T-cell (primary cell): ENCODE measurements at regions not wholly inside any gene's neighbourhood (a gene's known extent, or its start where the extent isn't known, plus 50 kb on each side); places are given as distances from the start of the nearest gene placed in this dataset.
"Not testable (repeated sequence)": the region's sequence is repeated elsewhere in the genome, so short reads cannot be mapped to it uniquely, and the experiment has no call there.

Source experiments
- ATAC-seq, 4 experiments: fragments of 200-7000 bp in 3 of 4; fragments of 150-1000 bp in 1 of 4; cut with Tn5 transposase; replicated peaks in 1 of 4; 1 replicate in 3 of 4; 2 replicates in 1 of 4; pipeline ENCODE4 v1.10.0; 2021; ENCODE audit warnings: moderate library complexity in 3 of 4, mild to moderate bottlenecking in 2 of 4, moderate number of reproducible peaks in 1 of 4
- CTCF ChIA-PET, 2 donors: fragments of 300-600 bp; sonication (Branson Sonifier 250); formaldehyde crosslinking; loops; one replicate each; lab custom pipeline; 2022; ENCODE audit warnings: antibody characterized with exemption in 2 of 2; lab: Charles Lee
- POLR2A ChIA-PET, 2 donors: fragments of 300-600 bp; sonication (Branson Sonifier 250); formaldehyde crosslinking; loops; one replicate each; lab custom pipeline; 2022; ENCODE audit warnings: antibody characterized with exemption in 2 of 2; lab: Charles Lee
- DNase-seq, 35 experiments: peaks; one replicate each; pipeline versions ENCODE4 v3.0.0 to v3.0.0-alpha.2; 2013 to 2023
- H3K27ac ChIP-seq: one replicate; pipeline ENCODE4 v1.5.1; 2013; ENCODE audit warnings: low read length
- H3K27me3 ChIP-seq, 2 experiments: replicated peaks in 1 of 2; 1 replicate in 1 of 2; 2 replicates in 1 of 2; pipeline versions ENCODE4 v1.6.1 to v1.7.0; 2013; ENCODE audit warnings: low read length in 1 of 2, mixed read lengths in 1 of 2; ENCODE audit not compliant: control insufficient read depth in 2 of 2, insufficient read depth in 2 of 2; ENCODE audit errors: extremely low read depth in 1 of 2
- H3K36me3 ChIP-seq, 2 donors: 1 replicate in 1 of 2; 2 replicates in 1 of 2; pipeline versions ENCODE4 v1.6.1 to v1.7.0; 2013; ENCODE audit warnings: low read length in 1 of 2; ENCODE audit not compliant: control insufficient read depth in 2 of 2, insufficient read depth in 1 of 2; ENCODE audit errors: extremely low read depth in 1 of 2
- H3K4me1 ChIP-seq, 2 experiments: 1 replicate in 1 of 2; 2 replicates in 1 of 2; pipeline versions ENCODE4 v1.6.1 to v1.7.0; 2013; ENCODE audit warnings: low read length in 2 of 2, mixed read lengths in 1 of 2; ENCODE audit not compliant: insufficient read depth in 2 of 2, control insufficient read depth in 1 of 2; ENCODE audit errors: extremely low read depth in 1 of 2
- H3K4me3 ChIP-seq, 2 donors: 1 replicate in 1 of 2; 2 replicates in 1 of 2; pipeline versions ENCODE4 v1.5.1 to v1.7.0; 2013; ENCODE audit warnings: mild to moderate bottlenecking in 2 of 2, low read length in 1 of 2, moderate library complexity in 1 of 2; ENCODE audit not compliant: control insufficient read depth in 1 of 2; ENCODE audit errors: extremely low read depth in 1 of 2
- H3K9me3 ChIP-seq: 2 replicates; pipeline ENCODE4 v1.7.0; 2013
- H3K27ac Mint-ChIP-seq, 2 donors: one replicate each; pipeline ENCODE4 v1.8.0; 2020 to 2021; ENCODE audit warnings: mild to moderate bottlenecking in 2 of 2, mixed read lengths in 2 of 2
- H3K27me3 Mint-ChIP-seq, 2 donors: one replicate each; pipeline ENCODE4 v1.8.0; 2021 to 2022; ENCODE audit warnings: mixed read lengths in 2 of 2
- H3K36me3 Mint-ChIP-seq: one replicate; pipeline ENCODE4 v1.8.0; 2021; ENCODE audit warnings: mixed read lengths
- H3K4me1 Mint-ChIP-seq, 3 donors: one replicate each; pipeline ENCODE4 v1.8.0; 2020 to 2022; ENCODE audit warnings: mixed read lengths in 3 of 3, mild to moderate bottlenecking in 1 of 3
- H3K4me3 Mint-ChIP-seq, 3 donors: one replicate each; pipeline ENCODE4 v1.8.0; 2020 to 2022; ENCODE audit warnings: mild to moderate bottlenecking in 3 of 3, mixed read lengths in 3 of 3, moderate library complexity in 3 of 3
- H3K9me3 Mint-ChIP-seq, 3 donors: one replicate each; pipeline ENCODE4 v1.8.0; 2020 to 2022; ENCODE audit warnings: mixed read lengths in 3 of 3
- WGBS: methylation state at CpG from one replicate; pipeline ENCODE4 v1.1.5; 2013; ENCODE audit warnings: missing lambda C conversion rate; ENCODE audit not compliant: insufficient coverage; 5-methylcytosine and 5-hydroxymethylcytosine counted together

GRCh38 chr1:149378462-149378861 lies 96.4 kb upstream of the NBPF19 start:
- H3K4me1 Mint-ChIP-seq, H3K9me3 ChIP-seq, DNase-seq, CTCF ChIA-PET, ATAC-seq, H3K27me3 Mint-ChIP-seq, H3K9me3 Mint-ChIP-seq, H3K4me3 Mint-ChIP-seq, H3K27ac ChIP-seq, H3K4me3 ChIP-seq, POLR2A ChIA-PET, H3K27ac Mint-ChIP-seq, H3K36me3 Mint-ChIP-seq, H3K36me3 ChIP-seq, H3K27me3 ChIP-seq, H3K4me1 ChIP-seq: not testable (repeated sequence)
- WGBS: no CpG with 5 or more reads among the region's 3 CpGs

DNA sequence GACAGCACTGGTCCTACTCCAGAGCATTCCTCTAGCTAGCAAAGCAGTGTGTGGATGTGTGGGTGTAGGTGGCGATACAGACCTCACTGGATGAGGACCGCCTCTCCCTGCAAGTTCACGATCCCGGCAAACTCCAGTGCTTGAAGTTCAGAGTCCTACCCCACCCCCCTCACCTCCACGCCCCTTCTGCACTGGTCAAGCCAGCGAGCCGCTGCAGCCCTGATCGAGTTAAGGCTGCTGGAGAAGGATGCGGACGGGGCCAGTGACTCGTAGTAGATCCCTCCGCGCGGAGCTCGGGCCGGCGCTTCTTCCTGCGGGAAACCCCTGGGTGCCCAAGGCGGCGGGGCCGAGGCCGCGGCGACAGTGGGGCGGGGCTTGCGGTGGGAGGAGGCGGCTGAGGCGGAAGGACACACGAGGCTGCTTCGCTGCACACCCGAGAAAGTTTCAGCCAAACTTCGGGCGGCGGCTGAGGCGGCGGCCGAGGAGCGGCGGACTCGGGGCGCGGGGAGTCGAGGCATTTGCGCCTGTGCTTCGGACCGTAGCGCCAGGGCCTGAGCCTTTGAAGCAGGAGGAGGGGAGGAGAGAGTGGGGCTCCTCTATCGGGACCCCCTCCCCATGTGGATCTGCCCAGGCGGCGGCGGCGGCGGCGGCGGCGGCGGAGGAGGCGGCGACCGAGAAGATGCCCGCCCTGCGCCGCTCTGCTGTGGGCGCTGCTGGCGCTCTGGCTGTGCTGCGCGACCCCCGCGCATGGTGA lies 84.5 kb upstream of the NBPF19 start:
- DNase-seq (peak in 33 of 35 experiments; percentile 9 to 79 (median 44)), ATAC-seq (peak; percentile 79 to 90 (median 86))
- H3K27me3 ChIP-seq, H3K9me3 ChIP-seq, POLR2A ChIA-PET, H3K9me3 Mint-ChIP-seq, H3K36me3 ChIP-seq, H3K27me3 Mint-ChIP-seq, H3K36me3 Mint-ChIP-seq, H3K4me1 ChIP-seq, H3K27ac ChIP-seq, CTCF ChIA-PET: not testable (repeated sequence)
- Mint-ChIP-seq H3K4me1 (peaks cover 0 to 16% (median 6%) of the 10 kb centered on the region in 3 donors), H3K27ac (peak overlapping the region; percentile 61 to 68), H3K4me3 (peak overlapping the region; percentile 66 to 86 (median 85))
- WGBS: 0% methylated on average over 6 of the region's 69 CpGs
- H3K4me3 ChIP-seq: peak overlapping the region in 1 of 2 donors; percentile 45

GRCh38 chr1:149390931-149391330 lies 83.9 kb upstream of the NBPF19 start:
- H3K4me1 ChIP-seq, H3K9me3 Mint-ChIP-seq, POLR2A ChIA-PET, H3K27ac Mint-ChIP-seq, H3K36me3 ChIP-seq, H3K9me3 ChIP-seq, DNase-seq, H3K36me3 Mint-ChIP-seq, H3K27ac ChIP-seq, H3K27me3 Mint-ChIP-seq, CTCF ChIA-PET, H3K27me3 ChIP-seq: not testable (repeated sequence)
- Mint-ChIP-seq H3K4me3 (peak overlapping the region in 1 of 3 donors; percentile 66), H3K4me1 (peaks cover 0 to 19% (median 8%) of the 10 kb centered on the region in 3 donors)
- peak; percentile 41 to 47 (median 43) for ATAC-seq
- peak overlapping the region in 1 of 2 donors; percentile 45 for H3K4me3 ChIP-seq
- no CpG with 5 or more reads among the region's 43 CpGs for WGBS

GRCh38 chr1:149395802-149396201 lies 79.0 kb upstream of the NBPF19 start:
- H3K36me3 ChIP-seq, H3K4me3 ChIP-seq: not testable (repeated sequence)

GRCh38 chr1:149398527-149398926 lies 76.3 kb upstream of the NBPF19 start:
- H3K27ac ChIP-seq, POLR2A ChIA-PET, H3K27me3 ChIP-seq, H3K36me3 Mint-ChIP-seq, H3K27me3 Mint-ChIP-seq, ATAC-seq, H3K9me3 Mint-ChIP-seq, H3K36me3 ChIP-seq, DNase-seq, H3K4me3 ChIP-seq, H3K9me3 ChIP-seq, H3K4me1 ChIP-seq, CTCF ChIA-PET: not testable (repeated sequence)
- H3K4me3 Mint-ChIP-seq: peak overlapping the region in 2 of 3 donors; percentile 50 to 65
- no CpG with 5 or more reads among the region's 6 CpGs for WGBS
- peak overlapping the region in 1 of 2 donors; percentile 58 for H3K27ac Mint-ChIP-seq
- H3K4me1 Mint-ChIP-seq: peaks cover 5 to 21% (median 12%) of the 10 kb centered on the region in 3 donors

More at GRCh38 chr1:149395802-149396201, 79.0 kb upstream of the NBPF19 start:
- H3K4me1 ChIP-seq, ATAC-seq, H3K9me3 ChIP-seq, POLR2A ChIA-PET, H3K27me3 ChIP-seq, H3K27ac Mint-ChIP-seq, H3K27me3 Mint-ChIP-seq, CTCF ChIA-PET, H3K27ac ChIP-seq, DNase-seq, H3K36me3 Mint-ChIP-seq, H3K9me3 Mint-ChIP-seq: not testable (repeated sequence)
- no CpG with 5 or more reads among the region's 2 CpGs for WGBS
- H3K4me3 Mint-ChIP-seq: peak overlapping the region in 1 of 3 donors; percentile 13
- peaks cover 5 to 26% (median 14%) of the 10 kb centered on the region in 3 donors for H3K4me1 Mint-ChIP-seq

DNA sequence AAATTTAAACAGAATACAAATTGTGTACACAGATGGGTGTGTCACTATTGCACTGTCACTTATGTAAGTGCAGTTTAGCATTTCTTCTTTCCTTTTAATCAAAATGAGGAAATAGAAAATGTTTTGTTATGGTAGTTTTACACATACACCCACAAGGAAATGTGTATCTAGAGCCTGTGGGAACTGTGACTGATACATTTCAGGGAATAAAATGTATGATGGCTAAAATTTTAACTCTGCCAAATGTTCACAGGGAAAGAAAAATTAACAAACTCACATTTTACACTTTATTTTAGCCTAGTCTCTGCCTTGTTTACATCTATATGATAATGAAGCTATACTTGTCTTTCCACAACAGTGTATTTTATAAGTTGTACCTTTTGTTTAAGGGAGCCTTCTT lies 66.4 kb upstream of the NBPF19 start:
- H3K4me3 ChIP-seq, H3K4me1 Mint-ChIP-seq, POLR2A ChIA-PET, H3K4me1 ChIP-seq, H3K27me3 Mint-ChIP-seq, H3K9me3 Mint-ChIP-seq, H3K36me3 ChIP-seq, H3K27ac ChIP-seq, DNase-seq, CTCF ChIA-PET, H3K9me3 ChIP-seq, H3K36me3 Mint-ChIP-seq, H3K27ac Mint-ChIP-seq, H3K27me3 ChIP-seq, ATAC-seq, H3K4me3 Mint-ChIP-seq: not testable (repeated sequence)
